Erythroblast (primary cell): ENCODE measurements at regions not wholly inside any gene's neighbourhood (a gene's known extent, or its start where the extent isn't known, plus 50 kb on each side); places are given as distances from the start of the nearest gene placed in this dataset.

ENCODE experiments used
- GATA1 ChIP-seq: IDR thresholded peaks from 2 replicates; pipeline ENCODE4 v1.6.1; 2011; ENCODE audit warnings: low read depth, mild to moderate bottlenecking, control low read depth, low read length, moderate library complexity
- POLR2A ChIP-seq: IDR thresholded peaks from 2 replicates; pipeline ENCODE4 v1.6.1; 2011; ENCODE audit warnings: mild to moderate bottlenecking, low read length

GRCh38 chr1:101338714-101339430 is 102.1 kb downstream of the S1PR1 start:
- TF ChIP-seq POLR2A (no peak), GATA1 (no peak)
